SK-N-SH (cell line): ENCODE measurements at regions not wholly inside any gene's neighbourhood (a gene's known extent, or its start where the extent isn't known, plus 50 kb on each side); places are given as distances from the start of the nearest gene placed in this dataset.
"Not testable (repeated sequence)": the region's sequence is repeated elsewhere in the genome, so short reads cannot be mapped to it uniquely, and the experiment has no call there.

Experiments used
- CTCF ChIP-seq: fragments of 200-600 bp; sonication (generic); IDR thresholded peaks from 2 replicates; pipeline ENCODE4 v1.6.1; 2017; ENCODE audit warnings: antibody characterized with exemption, mild to moderate bottlenecking, moderate library complexity
- POLR2AphosphoS5 ChIP-seq: IDR thresholded peaks from 2 replicates; pipeline ENCODE4 v1.6.1; 2012; ENCODE audit warnings: low read depth, low read length
- REST ChIP-seq: IDR thresholded peaks from 2 replicates; pipeline ENCODE4 v1.6.1; 2012; ENCODE audit warnings: mild to moderate bottlenecking, low read depth, low read length, moderate library complexity

DNA sequence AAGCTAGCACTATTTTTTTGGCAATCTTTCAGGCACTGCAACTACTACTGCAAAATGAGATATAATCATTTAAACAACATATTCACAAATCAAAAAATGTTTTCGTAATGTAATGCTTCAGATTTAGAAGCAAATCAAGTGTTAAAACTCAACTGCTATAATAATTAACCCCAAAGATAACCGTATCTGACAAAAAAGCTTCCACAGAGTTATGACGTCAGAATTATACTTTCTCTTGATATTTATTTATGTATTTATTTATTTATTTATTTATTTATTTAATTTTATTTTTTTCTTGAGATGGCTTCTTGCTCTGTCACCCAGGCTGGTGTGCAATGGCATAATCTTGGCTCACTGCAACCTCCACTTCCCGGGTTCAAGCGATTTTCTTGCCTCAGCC, 341.1 kb upstream of the DEFB115 start:
- TF ChIP-seq CTCF, REST, POLR2AphosphoS5: not testable (repeated sequence)
